PC-9 (cell line): ENCODE measurements at regions not wholly inside any gene's neighbourhood (a gene's known extent, or its start where the extent isn't known, plus 50 kb on each side); places are given as distances from the start of the nearest gene placed in this dataset.

Source experiments
- BruUV-seq: library from RNA; stranded (reverse); fragments of 400-500 nt; replicated peaks from 2 replicates; lab custom pipeline; 2021; lab: Mats Ljungman, UMichigan
- CTCF ChIA-PET: fragments of 300-600 bp; sonication (Branson Sonifier 250); formaldehyde crosslinking; loops from one replicate; lab custom pipeline; 2022; ENCODE audit warnings: antibody characterized with exemption; lab: Charles Lee
- POLR2A ChIA-PET: fragments of 300-600 bp; sonication (Branson Sonifier 250); formaldehyde crosslinking; loops from one replicate; lab custom pipeline; 2022; ENCODE audit warnings: antibody characterized with exemption; ENCODE audit not compliant: unreplicated experiment; lab: Charles Lee
- DNase-seq, 2 experiments: peaks; one replicate each; pipeline versions ENCODE4 v3.0.0 to v3.0.0-alpha.2; 2015 to 2022; ENCODE audit warnings: mixed read lengths in 1 of 2
- H2AFZ ChIP-seq: fragments of 200-600 bp; sonication (generic); 2 replicates; pipeline ENCODE4 v1.8.1; 2017; ENCODE audit warnings: antibody characterized with exemption
- H3F3A ChIP-seq: fragments of 200-600 bp; sonication (generic); 2 replicates; pipeline ENCODE4 v1.8.1; 2017; ENCODE audit warnings: antibody characterized with exemption, mild to moderate bottlenecking, low read depth; ENCODE audit not compliant: insufficient read depth
- H3K27ac ChIP-seq: fragments of 200-600 bp; sonication (generic); 2 replicates; pipeline ENCODE4 v1.6.1; 2016; ENCODE audit warnings: mixed run types
- H3K27me3 ChIP-seq: fragments of 200-600 bp; sonication (generic); 2 replicates; pipeline ENCODE4 v1.6.1; 2016; ENCODE audit warnings: low read depth, mixed run types; ENCODE audit not compliant: insufficient read depth
- H3K36me3 ChIP-seq: fragments of 200-600 bp; sonication (generic); 2 replicates; pipeline ENCODE4 v1.6.1; 2016; ENCODE audit warnings: low read depth, mixed run types
- H3K4me1 ChIP-seq: fragments of 200-600 bp; sonication (generic); replicated peaks from 2 replicates; pipeline ENCODE4 v1.6.1; 2016; ENCODE audit warnings: mixed run types; ENCODE audit not compliant: insufficient read depth
- H3K4me2 ChIP-seq: fragments of 200-600 bp; sonication (generic); 2 replicates; pipeline ENCODE4 v1.6.1; 2017; ENCODE audit warnings: mixed run types
- H3K4me3 ChIP-seq: fragments of 200-600 bp; sonication (generic); 2 replicates; pipeline ENCODE4 v1.6.1; 2016; ENCODE audit warnings: mixed run types
- H3K79me2 ChIP-seq: fragments of 200-600 bp; sonication (generic); 2 replicates; pipeline ENCODE4 v1.6.1; 2017; ENCODE audit warnings: low read depth, mixed run types
- H3K9me2 ChIP-seq: fragments of 200-600 bp; sonication (generic); 2 replicates; pipeline ENCODE4 v1.8.1; 2017; ENCODE audit warnings: mild to moderate bottlenecking; ENCODE audit not compliant: insufficient read depth
- H3K9me3 ChIP-seq: fragments of 200-600 bp; sonication (generic); 2 replicates; pipeline ENCODE4 v1.8.1; 2016; ENCODE audit warnings: low read depth; ENCODE audit not compliant: insufficient read depth
- H4K20me1 ChIP-seq: fragments of 200-600 bp; sonication (generic); 2 replicates; pipeline ENCODE4 v1.8.1; 2017; ENCODE audit not compliant: insufficient read depth
- CTCF ChIP-seq: fragments of 200-600 bp; sonication (generic); conservative IDR thresholded peaks from 2 replicates; pipeline ENCODE4 v1.6.1; 2017; ENCODE audit warnings: mixed run types, antibody characterized with exemption, mild to moderate bottlenecking, moderate library complexity
- EZH2 ChIP-seq: fragments of 200-600 bp; sonication (generic); IDR thresholded peaks from 2 replicates; pipeline ENCODE4 v1.8.0; 2017; ENCODE audit warnings: antibody characterized with exemption, low read depth
- intact Hi-C: fragments of 100-400 bp; cut with micrococcal nuclease; formaldehyde crosslinking; loops from one replicate; pipeline ENCODE4 v1.10.0; 2022; ENCODE audit not compliant: unreplicated experiment

- intact Hi-C loops, result no loop called here
- ChIA-PET CTCF (no interaction called here), POLR2A (no interaction called here)
Observed at GRCh38 chr1:75668813-75669212, 55.7 kb upstream of the ACADM start.

DNA sequence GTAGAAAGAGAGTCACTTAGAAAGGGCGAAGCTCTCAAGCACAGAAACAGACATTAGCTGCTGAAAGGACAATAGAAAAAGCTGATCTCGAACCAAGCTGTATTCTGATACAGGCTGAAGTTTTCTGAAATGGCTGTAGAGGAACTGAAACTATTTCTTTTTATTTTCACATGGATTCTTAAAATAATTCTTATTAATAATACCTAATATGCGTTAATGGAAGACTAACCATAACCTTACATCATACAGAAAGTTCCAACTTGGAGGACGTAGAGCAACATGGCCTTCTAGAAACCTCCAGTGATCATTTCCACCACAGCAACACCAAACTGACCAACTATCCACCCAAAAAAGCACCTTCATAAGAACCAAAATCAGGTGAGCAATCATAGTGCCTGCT is 52.8 kb upstream of the ACADM start:
- Histone ChIP-seq H3K27ac (no peak overlapping the region), H3K9me2 (no peaks in the 10 kb centered on the region), H3K4me1 (peaks cover 14% of the 10 kb centered on the region), H2AFZ (no peak overlapping the region), H3K36me3 (no peaks in the 10 kb centered on the region), H3K79me2 (no peaks in the 10 kb centered on the region), H3K4me2 (no peak overlapping the region), H3K4me3 (no peak overlapping the region), H3K9me3 (no peaks in the 10 kb centered on the region; the same call in 1 of the 2 replicates), H3K27me3 (no peaks in the 10 kb centered on the region), H3F3A (no peaks in the 10 kb centered on the region), H4K20me1 (no peaks in the 10 kb centered on the region)
- POLR2A ChIA-PET, result no interaction called here
- DNase-seq, result no peak
- CTCF ChIA-PET, result no interaction called here
- TF ChIP-seq EZH2 (no peak), CTCF (no peak)
- intact Hi-C loops, result no loop called here
- BruUV-seq, result no TSS peak

More at GRCh38 chr1:75668813-75669212, 55.7 kb upstream of the ACADM start:
- Histone ChIP-seq H3K27me3 (no peaks in the 10 kb centered on the region), H3K79me2 (no peaks in the 10 kb centered on the region), H3K36me3 (no peaks in the 10 kb centered on the region), H3K4me2 (no peak overlapping the region), H3K27ac (no peak overlapping the region), H3K4me3 (no peak overlapping the region), H3K9me3 (no peaks in the 10 kb centered on the region; the same call in 1 of the 2 replicates), H3K4me1 (peaks cover 14% of the 10 kb centered on the region), H4K20me1 (no peaks in the 10 kb centered on the region), H2AFZ (no peak overlapping the region), H3K9me2 (no peaks in the 10 kb centered on the region), H3F3A (no peaks in the 10 kb centered on the region)
- no peak for DNase-seq
- TF ChIP-seq EZH2 (no peak), CTCF (no peak)
- BruUV-seq, result no TSS peak

DNA sequence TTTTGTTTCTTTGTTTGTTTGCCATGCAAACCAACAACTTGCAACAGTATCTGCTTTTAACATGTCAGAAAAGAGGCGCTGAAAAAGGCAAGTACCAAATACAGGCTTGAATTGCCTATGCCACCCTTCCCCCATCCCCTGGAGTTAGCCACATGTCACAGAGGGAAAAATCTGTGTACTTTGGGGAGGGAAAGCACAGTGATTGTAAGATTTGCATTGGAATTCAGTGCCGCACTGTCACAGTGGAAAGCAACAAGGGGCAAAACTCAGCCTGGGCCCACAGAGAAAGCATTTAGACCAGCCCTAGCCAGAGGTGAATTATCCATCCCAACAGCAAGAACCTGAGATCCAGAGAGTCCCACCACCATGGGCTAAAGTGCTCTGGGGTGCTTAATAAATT is 52.4 kb upstream of the ACADM start:
- POLR2A ChIA-PET, result interaction anchor here (0.6 kb wide), 1 partner anchor 54 kb away, joined by 4 read pairs; no protein-coding TSS in a partner anchor
- Histone ChIP-seq H3K79me2 (no peaks in the 10 kb centered on the region), H3K27me3 (no peaks in the 10 kb centered on the region), H3K36me3 (no peaks in the 10 kb centered on the region), H3K4me3 (no peak overlapping the region), H2AFZ (no peak overlapping the region; the same call in 1 of the 2 replicates), H4K20me1 (no peaks in the 10 kb centered on the region), H3F3A (no peaks in the 10 kb centered on the region), H3K9me2 (no peaks in the 10 kb centered on the region), H3K27ac (peak overlapping the region; percentile 67; the same call in 1 of the 2 replicates), H3K4me1 (peaks cover 14% of the 10 kb centered on the region), H3K4me2 (peak overlapping the region; percentile 50; the same call in 1 of the 2 replicates), H3K9me3 (no peaks in the 10 kb centered on the region; the same call in 1 of the 2 replicates)
- intact Hi-C loops, result no loop called here
- no TSS peak for BruUV-seq
- DNase-seq, result no peak
- CTCF ChIA-PET, result no interaction called here
- TF ChIP-seq EZH2, result no peak
- TF ChIP-seq CTCF, result no peak
